GM12875 (cell line): ENCODE measurements at regions not wholly inside any gene's neighbourhood (a gene's known extent, or its start where the extent isn't known, plus 50 kb on each side); places are given as distances from the start of the nearest gene placed in this dataset.

Experiments used
- H3K4me3 ChIP-seq: one replicate; pipeline ENCODE4 v1.5.1; 2011; ENCODE audit warnings: low read depth, low read length, control low read depth
- CTCF ChIP-seq: IDR thresholded peaks from 2 replicates; pipeline ENCODE4 v1.5.1; 2011; ENCODE audit warnings: low read depth, mild to moderate bottlenecking, control low read depth, inconsistent platforms, low read length, moderate library complexity, borderline replicate concordance; ENCODE audit not compliant: insufficient read depth

- no peak for TF ChIP-seq CTCF
These were observed 349.5 kb downstream of the NPIPA8 start for GRCh38 chr16:17986991-17987390.

GRCh38 chr16:17984810-17985209 lies 351.7 kb downstream of the NPIPA8 start:
- TF ChIP-seq CTCF: no peak
- H3K4me3 ChIP-seq: no peak overlapping the region

More at GRCh38 chr16:17986991-17987390, 349.5 kb downstream of the NPIPA8 start:
- H3K4me3 ChIP-seq: no peak overlapping the region

- no peak for TF ChIP-seq CTCF
- no peak overlapping the region for H3K4me3 ChIP-seq
These were observed 352.5 kb downstream of the NPIPA8 start for GRCh38 chr16:17983847-17984639.

- no peak overlapping the region for H3K4me3 ChIP-seq
- TF ChIP-seq CTCF: no peak
These were observed 353.4 kb downstream of the NPIPA8 start for GRCh38 chr16:17983114-17983513.

- H3K4me3 ChIP-seq: no peak overlapping the region
- no peak for TF ChIP-seq CTCF
These were observed 359.3 kb downstream of the NPIPA8 start for GRCh38 chr16:17977260-17977659.

GRCh38 chr16:17972460-17972943 lies 364.0 kb downstream of the NPIPA8 start:
- no peak overlapping the region for H3K4me3 ChIP-seq
- TF ChIP-seq CTCF: no peak

GRCh38 chr16:17970816-17971331 lies 365.7 kb downstream of the NPIPA8 start:
- H3K4me3 ChIP-seq: no peak overlapping the region
- TF ChIP-seq CTCF: no peak
